ENCODE measurements at regions not wholly inside any gene's neighbourhood (a gene's known extent, or its start where the extent isn't known, plus 50 kb on each side); places are given as distances from the start of the nearest gene placed in this dataset.

GRCh38 chr16:73457851-73458250, 409.9 kb upstream of the ZFHX3 start:
- no peak overlapping the region for H3K4me2 ChIP-seq
- H4K20me1 ChIP-seq (ENCODE audit: insufficient read depth): no peaks in the 10 kb centered on the region
- H3K9ac ChIP-seq: no peak overlapping the region
- no peaks in the 10 kb centered on the region for H3K9me2 ChIP-seq
- no peak overlapping the region for H3K4me3 ChIP-seq (ENCODE audit: low read depth in 2 of 2, low read length in 1 of 2)
- DNase-seq: no peak
- no peaks in the 10 kb centered on the region for H3K9me3 ChIP-seq
- no peak overlapping the region for H3K27ac ChIP-seq (ENCODE audit: low read depth in 2 of 2, low read length in 1 of 2)
- no peaks in the 10 kb centered on the region for H3K79me2 ChIP-seq (ENCODE audit: insufficient read depth)
- no peaks in the 10 kb centered on the region for H3F3A ChIP-seq (replicated peaks; ENCODE audit: insufficient read depth)
- TF ChIP-seq EP300 (IDR thresholded peaks at IDR 0.05; ENCODE audit: borderline replicate concordance in 1 of 2, low read depth in 1 of 2, low read length in 1 of 2) (no peak), USF2 (IDR thresholded peaks at IDR 0.05; ENCODE audit: borderline replicate concordance, low read depth, low read length) (no peak), TAF1 (IDR thresholded peaks at IDR 0.05; ENCODE audit: borderline replicate concordance, low read depth, low read length) (no peak), FOXJ3 (CRISPR knock-in tag; IDR thresholded peaks at IDR 0.05) (no peak), POLR2AphosphoS5 (IDR thresholded peaks at IDR 0.05; ENCODE audit: low read depth, low read length) (no peak)
- 72% methylated on average over 1 of the region's 1 CpG for WGBS (ENCODE audit: low lambda C conversion rate)
- CTCF ChIA-PET: no interaction called here
- no peaks in the 10 kb centered on the region for H3K36me3 ChIP-seq (replicated peaks in 1 of 2; ENCODE audit: control insufficient read depth in 1 of 2, insufficient read depth in 2 of 2, low read length in 1 of 2)
- no peak overlapping the region for H2AFZ ChIP-seq (ENCODE audit: low read depth)
- POLR2A ChIA-PET: no interaction called here
- H3K27me3 ChIP-seq (ENCODE audit: insufficient read depth): no peaks in the 10 kb centered on the region
- no peaks in the 10 kb centered on the region for H3K4me1 ChIP-seq (ENCODE audit: control insufficient read depth in 1 of 2, insufficient read depth in 2 of 2, low read depth in 1 of 2, low read length in 1 of 2)

GRCh38 chr16:73448970-73449369, 401.0 kb upstream of the ZFHX3 start:
- Histone ChIP-seq H3K4me2 (no peak overlapping the region), H3K79me2 (ENCODE audit: insufficient read depth) (no peaks in the 10 kb centered on the region), H3K36me3 (replicated peaks in 1 of 2; ENCODE audit: control insufficient read depth in 1 of 2, insufficient read depth in 2 of 2, low read length in 1 of 2) (no peaks in the 10 kb centered on the region), H3K4me3 (ENCODE audit: low read depth in 2 of 2, low read length in 1 of 2) (no peak overlapping the region), H3K4me1 (ENCODE audit: control insufficient read depth in 1 of 2, insufficient read depth in 2 of 2, low read depth in 1 of 2, low read length in 1 of 2) (no peaks in the 10 kb centered on the region), H4K20me1 (ENCODE audit: insufficient read depth) (no peaks in the 10 kb centered on the region), H3K9me2 (no peaks in the 10 kb centered on the region), H2AFZ (ENCODE audit: low read depth) (no peak overlapping the region), H3K27me3 (ENCODE audit: insufficient read depth) (no peaks in the 10 kb centered on the region), H3K27ac (ENCODE audit: low read depth in 2 of 2, low read length in 1 of 2) (no peak overlapping the region), H3F3A (replicated peaks; ENCODE audit: insufficient read depth) (no peaks in the 10 kb centered on the region), H3K9ac (no peak overlapping the region), H3K9me3 (peaks cover 14% of the 10 kb centered on the region; the same call in 1 of the 2 replicates)
- 34% methylated on average over 3 of the region's 3 CpGs for WGBS (ENCODE audit: low lambda C conversion rate)
- no peak for DNase-seq
- POLR2A ChIA-PET: no interaction called here
- CTCF ChIA-PET: no interaction called here
- TF ChIP-seq NRF1 (IDR thresholded peaks at IDR 0.05; ENCODE audit: low read depth, low read length) (no peak), ZBTB33 (IDR thresholded peaks at IDR 0.05; ENCODE audit: borderline replicate concordance, low read depth) (no peak), EP300 (IDR thresholded peaks at IDR 0.05; ENCODE audit: borderline replicate concordance in 1 of 2, low read depth in 1 of 2, low read length in 1 of 2) (no peak), FOXM1 (IDR thresholded peaks at IDR 0.05; ENCODE audit: low read depth) (no peak), NFIC (IDR thresholded peaks at IDR 0.05; ENCODE audit: borderline replicate concordance) (no peak), USF2 (IDR thresholded peaks at IDR 0.05; ENCODE audit: borderline replicate concordance, low read depth, low read length) (no peak), CTCF (IDR thresholded peaks at IDR 0.05) (no peak), CHD2 (IDR thresholded peaks at IDR 0.05; ENCODE audit: low read length, partially characterized antibody) (no peak), RCOR1 (IDR thresholded peaks at IDR 0.05; ENCODE audit: low read length) (no peak), REST (IDR thresholded peaks at IDR 0.05; ENCODE audit: low read depth, low read length) (no peak), YY1 (IDR thresholded peaks at IDR 0.05; ENCODE audit: low read depth) (no peak), SMC3 (IDR thresholded peaks at IDR 0.05; ENCODE audit: low read depth, low read length) (no peak), ELF1 (IDR thresholded peaks at IDR 0.05) (no peak), USF1 (IDR thresholded peaks at IDR 0.05; ENCODE audit: borderline replicate concordance, low read depth) (no peak), POLR2AphosphoS5 (IDR thresholded peaks at IDR 0.05; ENCODE audit: low read depth, low read length) (no peak), TEAD4 (IDR thresholded peaks at IDR 0.05; ENCODE audit: borderline replicate concordance, insufficient read depth) (no peak)

All from SK-N-SH (cell line).